Kidney (tissue), 13 donors: ENCODE measurements at regions not wholly inside any gene's neighbourhood (a gene's known extent, or its start where the extent isn't known, plus 50 kb on each side); places are given as distances from the start of the nearest gene placed in this dataset.

ENCODE experiments used
- DNase-seq, 5 donors: peaks; one replicate each; pipeline ENCODE4 v3.0.0-alpha.2; 2013 to 2020
- FAIRE-seq: peaks from 2 replicates; lab custom pipeline; 2012; peaks lifted over from hg19 to GRCh38; lab: Jason Lieb, UNC
- H3K27ac ChIP-seq, 2 donors: one replicate each; pipeline ENCODE4 v1.7.0; 2013; ENCODE audit warnings: low read depth in 2 of 2, low read length in 2 of 2, inconsistent platforms in 1 of 2
- H3K27me3 ChIP-seq: one replicate; pipeline ENCODE4 v1.7.1; 2013; ENCODE audit warnings: low read length, inconsistent platforms; ENCODE audit not compliant: control insufficient read depth, insufficient read depth
- H3K36me3 ChIP-seq, 3 donors: one replicate each; pipeline versions ENCODE4 v1.7.0 to v1.7.1; 2013; ENCODE audit warnings: low read length in 3 of 3, control low read depth in 1 of 3, inconsistent platforms in 1 of 3; ENCODE audit not compliant: insufficient read depth in 3 of 3, control insufficient read depth in 2 of 3
- H3K4me1 ChIP-seq, 3 donors: one replicate each; pipeline versions ENCODE4 v1.7.0 to v1.7.1; 2013; ENCODE audit warnings: low read length in 3 of 3, inconsistent platforms in 1 of 3, low read depth in 1 of 3; ENCODE audit not compliant: control insufficient read depth in 2 of 3, insufficient read depth in 2 of 3
- H3K4me3 ChIP-seq, 3 donors: one replicate each; pipeline versions ENCODE4 v1.7.0 to v1.8.1; 2013; ENCODE audit warnings: low read length in 3 of 3, control low read depth in 1 of 3, inconsistent platforms in 1 of 3
- H3K9ac ChIP-seq, 3 donors: one replicate each; pipeline versions ENCODE4 v1.7.0 to v1.7.1; 2013; ENCODE audit warnings: low read length in 3 of 3, control low read depth in 1 of 3, inconsistent platforms in 1 of 3
- H3K9me3 ChIP-seq, 3 donors: one replicate each; pipeline versions ENCODE4 v1.7.0 to v1.7.1; 2013; ENCODE audit warnings: low read length in 3 of 3, control low read depth in 1 of 3, inconsistent platforms in 1 of 3; ENCODE audit not compliant: control insufficient read depth in 2 of 3, insufficient read depth in 1 of 3
- intact Hi-C: fragments of 100-400 bp; cut with DNase I; formaldehyde crosslinking; loops from one replicate; pipeline ENCODE4 v1.11.1; 2022
- TF ChIP-seq, protein P1 (sequence below): IDR thresholded peaks from 3 replicates; pipeline ENCODE4 v1.5.1; 2012; ENCODE audit warnings: mild to moderate bottlenecking, moderate library complexity, borderline replicate concordance; ENCODE audit not compliant: insufficient read depth; ENCODE audit errors: extremely low read depth
- donor health status: control.
- donor health status: control.
- donor health status: control.
- donor health status: control.
- donor health status: control.
- donor health status: DM: yes; HTN: yes; CAD: no.
- donor health status: Normal renal cell carcinoma (clear cell type).

DNA sequence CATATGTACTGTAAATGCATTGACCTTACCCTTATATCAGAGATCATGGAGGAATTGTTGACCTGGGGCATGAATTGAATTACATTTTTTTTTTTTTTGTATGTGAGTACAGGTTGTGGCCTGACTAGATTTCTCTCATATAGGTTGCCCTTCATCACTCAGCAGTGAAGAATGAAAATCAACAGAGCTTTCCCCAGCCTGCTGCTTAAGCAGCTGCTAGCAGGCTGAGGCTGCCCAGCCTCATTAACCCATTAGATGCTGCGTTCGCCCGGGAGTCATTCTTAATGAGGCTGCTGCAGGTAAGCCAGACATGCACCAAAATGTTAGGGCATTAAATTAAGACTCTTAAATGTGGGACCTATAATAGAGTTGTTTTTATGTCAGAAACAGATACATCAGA is 236.0 kb downstream of the ETNK1 start:
- intact Hi-C loops: no loop called here
- no peak for DNase-seq

DNA sequence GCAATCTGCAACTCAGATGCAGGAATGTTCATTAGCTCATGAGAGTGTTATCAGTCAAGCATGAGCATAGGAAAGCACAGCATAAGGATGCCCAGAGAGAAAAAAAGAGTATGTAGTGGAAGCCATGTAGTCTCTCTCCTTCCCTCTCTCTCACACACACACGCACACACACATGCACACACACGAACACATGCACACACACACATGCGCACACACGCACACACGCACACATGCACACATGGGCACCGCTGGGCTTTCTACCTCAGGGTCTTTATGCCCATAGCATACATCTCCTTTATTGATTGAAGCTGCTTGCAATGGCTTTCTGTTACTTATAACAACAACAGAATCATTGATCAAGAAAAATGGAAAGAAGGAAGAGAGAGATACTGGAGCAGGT is 240.9 kb downstream of the ETNK1 start:
- Histone ChIP-seq H3K4me3 (no peak overlapping the region), H3K27ac (no peak overlapping the region), H3K36me3 (no peaks in the 10 kb centered on the region), H3K9ac (no peak overlapping the region), H3K9me3 (no peaks in the 10 kb centered on the region), H3K27me3 (no peaks in the 10 kb centered on the region), H3K4me1 (no peaks in the 10 kb centered on the region)
- intact Hi-C loops: no loop called here
- TF ChIP-seq, protein P1, sequence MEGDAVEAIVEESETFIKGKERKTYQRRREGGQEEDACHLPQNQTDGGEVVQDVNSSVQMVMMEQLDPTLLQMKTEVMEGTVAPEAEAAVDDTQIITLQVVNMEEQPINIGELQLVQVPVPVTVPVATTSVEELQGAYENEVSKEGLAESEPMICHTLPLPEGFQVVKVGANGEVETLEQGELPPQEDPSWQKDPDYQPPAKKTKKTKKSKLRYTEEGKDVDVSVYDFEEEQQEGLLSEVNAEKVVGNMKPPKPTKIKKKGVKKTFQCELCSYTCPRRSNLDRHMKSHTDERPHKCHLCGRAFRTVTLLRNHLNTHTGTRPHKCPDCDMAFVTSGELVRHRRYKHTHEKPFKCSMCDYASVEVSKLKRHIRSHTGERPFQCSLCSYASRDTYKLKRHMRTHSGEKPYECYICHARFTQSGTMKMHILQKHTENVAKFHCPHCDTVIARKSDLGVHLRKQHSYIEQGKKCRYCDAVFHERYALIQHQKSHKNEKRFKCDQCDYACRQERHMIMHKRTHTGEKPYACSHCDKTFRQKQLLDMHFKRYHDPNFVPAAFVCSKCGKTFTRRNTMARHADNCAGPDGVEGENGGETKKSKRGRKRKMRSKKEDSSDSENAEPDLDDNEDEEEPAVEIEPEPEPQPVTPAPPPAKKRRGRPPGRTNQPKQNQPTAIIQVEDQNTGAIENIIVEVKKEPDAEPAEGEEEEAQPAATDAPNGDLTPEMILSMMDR: no peak
- DNase-seq (no peak), FAIRE-seq (no peak)

More for the DNA sequence above, 236.0 kb downstream of the ETNK1 start:
- no peaks in the 10 kb centered on the region for H3K4me1 ChIP-seq
- H3K4me3 ChIP-seq: no peak overlapping the region
- TF ChIP-seq, protein P1: no peak
- H3K27me3 ChIP-seq: no peaks in the 10 kb centered on the region
- H3K9ac ChIP-seq: no peak overlapping the region
- no peak overlapping the region for H3K27ac ChIP-seq
- no peak for FAIRE-seq
- no peaks in the 10 kb centered on the region for H3K9me3 ChIP-seq
- H3K36me3 ChIP-seq: no peaks in the 10 kb centered on the region

DNA sequence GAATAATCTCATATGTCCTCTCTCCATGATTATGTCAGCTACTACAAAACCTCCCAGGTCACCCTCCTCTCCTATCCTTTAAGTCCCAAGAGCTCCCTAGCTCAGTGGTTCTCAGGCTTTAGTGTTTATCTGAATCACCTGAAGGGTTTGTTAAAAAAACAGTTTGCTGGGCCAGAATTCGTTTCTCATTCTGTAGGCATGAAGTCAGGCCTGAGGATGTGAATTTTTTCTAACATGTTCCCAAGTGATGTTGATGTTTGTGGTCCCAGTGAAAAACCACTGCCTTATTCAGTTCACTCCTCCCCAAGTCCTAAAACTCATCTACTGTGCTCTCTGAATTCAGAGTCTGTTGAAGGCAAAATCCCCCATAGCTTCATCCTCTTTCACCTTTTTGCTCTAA is 241.4 kb downstream of the ETNK1 start:
- DNase-seq (no peak), FAIRE-seq (no peak)
- Histone ChIP-seq H3K9me3 (no peaks in the 10 kb centered on the region), H3K4me1 (no peaks in the 10 kb centered on the region), H3K36me3 (no peaks in the 10 kb centered on the region), H3K27ac (no peak overlapping the region), H3K27me3 (no peaks in the 10 kb centered on the region), H3K4me3 (no peak overlapping the region), H3K9ac (no peak overlapping the region)
- intact Hi-C loops: no loop called here
- TF ChIP-seq, protein P1: no peak

DNA sequence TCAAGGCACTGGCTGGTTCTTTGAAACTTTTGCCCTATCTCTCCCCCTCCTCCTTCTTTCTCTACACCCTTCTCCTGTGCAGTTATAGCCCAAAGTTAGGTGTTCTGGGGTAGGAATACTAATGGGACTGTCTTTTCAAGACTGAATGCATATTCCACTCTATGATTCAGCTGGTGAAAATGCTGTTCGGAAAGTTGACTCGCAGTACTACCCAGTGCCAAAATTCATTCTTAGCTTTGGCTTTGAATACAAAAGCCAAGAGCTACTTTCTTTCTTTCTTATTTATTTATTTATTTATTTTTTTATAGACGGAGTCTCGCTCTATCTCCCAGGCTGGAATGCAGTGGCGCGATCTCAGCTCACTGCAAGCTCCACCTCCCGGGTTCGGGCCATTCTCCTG is 249.2 kb downstream of the ETNK1 start:
- Histone ChIP-seq H3K4me3 (no peak overlapping the region), H3K27ac (no peak overlapping the region), H3K27me3 (no peaks in the 10 kb centered on the region), H3K4me1 (no peaks in the 10 kb centered on the region), H3K36me3 (no peaks in the 10 kb centered on the region), H3K9ac (no peak overlapping the region), H3K9me3 (no peaks in the 10 kb centered on the region)
- no peak for DNase-seq
- TF ChIP-seq, protein P1: no peak
- FAIRE-seq: no peak
- intact Hi-C loops: no loop called here
